Upper lobe of right lung (tissue), 1 donor: ENCODE measurements at regions not wholly inside any gene's neighbourhood (a gene's known extent, or its start where the extent isn't known, plus 50 kb on each side); places are given as distances from the start of the nearest gene placed in this dataset.

Source experiments
- ATAC-seq: fragments of 200-7000 bp; cut with Tn5 transposase; one replicate; pipeline ENCODE4 v1.9.1; 2020; ENCODE audit warnings: mild to moderate bottlenecking, moderate library complexity
- DNase-seq: peaks from one replicate; pipeline ENCODE4 v3.0.0-alpha.2; 2020
- H3K27ac ChIP-seq: fragments of 200-600 bp; one replicate; pipeline ENCODE4 v1.8.0; 2022
- H3K27me3 ChIP-seq: fragments of 200-600 bp; one replicate; pipeline ENCODE4 v1.8.0; 2022; ENCODE audit warnings: mild to moderate bottlenecking
- H3K36me3 ChIP-seq: fragments of 200-600 bp; one replicate; pipeline ENCODE4 v1.8.0; 2022
- H3K4me1 ChIP-seq: fragments of 200-600 bp; one replicate; pipeline ENCODE4 v1.8.0; 2022
- H3K4me3 ChIP-seq: fragments of 200-600 bp; one replicate; pipeline ENCODE4 v1.8.0; 2022; ENCODE audit warnings: mild to moderate bottlenecking
- H3K9me3 ChIP-seq: fragments of 200-600 bp; one replicate; pipeline ENCODE4 v1.8.0; 2022
- intact Hi-C: fragments of 100-400 bp; cut with DNase I; formaldehyde crosslinking; loops from one replicate; pipeline ENCODE4 v1.11.0; 2022
- TF ChIP-seq, protein P1 (sequence below): fragments of 200-600 bp; IDR thresholded peaks from one replicate; pipeline ENCODE4 v1.8.0; 2022; ENCODE audit warnings: antibody characterized with exemption
- donor health status: DM: no; HTN: yes; CAD: no; lungs with severe emphysema.

- Histone ChIP-seq H3K27me3 (no peaks in the 10 kb centered on the region), H3K4me3 (no peak overlapping the region), H3K36me3 (no peaks in the 10 kb centered on the region), H3K9me3 (no peaks in the 10 kb centered on the region), H3K27ac (no peak overlapping the region), H3K4me1 (no peaks in the 10 kb centered on the region)
- ATAC-seq (no peak), DNase-seq (no peak)
- TF ChIP-seq, protein P1, sequence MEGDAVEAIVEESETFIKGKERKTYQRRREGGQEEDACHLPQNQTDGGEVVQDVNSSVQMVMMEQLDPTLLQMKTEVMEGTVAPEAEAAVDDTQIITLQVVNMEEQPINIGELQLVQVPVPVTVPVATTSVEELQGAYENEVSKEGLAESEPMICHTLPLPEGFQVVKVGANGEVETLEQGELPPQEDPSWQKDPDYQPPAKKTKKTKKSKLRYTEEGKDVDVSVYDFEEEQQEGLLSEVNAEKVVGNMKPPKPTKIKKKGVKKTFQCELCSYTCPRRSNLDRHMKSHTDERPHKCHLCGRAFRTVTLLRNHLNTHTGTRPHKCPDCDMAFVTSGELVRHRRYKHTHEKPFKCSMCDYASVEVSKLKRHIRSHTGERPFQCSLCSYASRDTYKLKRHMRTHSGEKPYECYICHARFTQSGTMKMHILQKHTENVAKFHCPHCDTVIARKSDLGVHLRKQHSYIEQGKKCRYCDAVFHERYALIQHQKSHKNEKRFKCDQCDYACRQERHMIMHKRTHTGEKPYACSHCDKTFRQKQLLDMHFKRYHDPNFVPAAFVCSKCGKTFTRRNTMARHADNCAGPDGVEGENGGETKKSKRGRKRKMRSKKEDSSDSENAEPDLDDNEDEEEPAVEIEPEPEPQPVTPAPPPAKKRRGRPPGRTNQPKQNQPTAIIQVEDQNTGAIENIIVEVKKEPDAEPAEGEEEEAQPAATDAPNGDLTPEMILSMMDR: no peak
- intact Hi-C loops: no loop called here
Observed at GRCh38 chr20:52895235-52895634, 76.9 kb upstream of the TSHZ2 start.

DNA sequence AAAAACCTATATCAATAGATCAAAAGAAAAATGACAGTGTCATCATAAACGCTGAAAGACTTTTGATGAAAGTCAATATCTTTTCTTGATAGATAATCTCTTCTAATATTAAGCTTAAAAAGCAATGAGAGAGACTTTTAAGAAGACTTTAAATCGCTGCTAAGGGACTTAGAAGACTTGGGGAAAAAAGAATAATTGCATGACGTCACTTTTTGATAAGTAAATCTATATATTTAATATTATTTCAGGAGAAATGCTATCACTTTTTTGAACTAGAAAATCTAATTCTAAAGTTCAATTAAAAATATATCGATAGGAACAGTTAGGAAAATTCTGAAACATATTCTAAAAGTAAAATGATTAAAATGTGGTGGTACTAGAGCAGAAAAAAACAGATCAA lies 78.7 kb upstream of the TSHZ2 start:
- Histone ChIP-seq H3K9me3 (no peaks in the 10 kb centered on the region), H3K36me3 (no peaks in the 10 kb centered on the region), H3K4me3 (no peak overlapping the region), H3K27me3 (no peaks in the 10 kb centered on the region), H3K4me1 (no peaks in the 10 kb centered on the region), H3K27ac (no peak overlapping the region)
- intact Hi-C loops: no loop called here
- ATAC-seq (no peak), DNase-seq (no peak)
- TF ChIP-seq, protein P1: no peak

GRCh38 chr20:52892023-52892422 lies 80.1 kb upstream of the TSHZ2 start:
- H3K27ac ChIP-seq: no peak overlapping the region
- no peaks in the 10 kb centered on the region for H3K9me3 ChIP-seq
- no peaks in the 10 kb centered on the region for H3K36me3 ChIP-seq
- intact Hi-C loops: no loop called here
- TF ChIP-seq, protein P1: no peak
- ATAC-seq (no peak), DNase-seq (no peak)
- H3K27me3 ChIP-seq: no peaks in the 10 kb centered on the region
- H3K4me3 ChIP-seq: no peak overlapping the region
- no peaks in the 10 kb centered on the region for H3K4me1 ChIP-seq

DNA sequence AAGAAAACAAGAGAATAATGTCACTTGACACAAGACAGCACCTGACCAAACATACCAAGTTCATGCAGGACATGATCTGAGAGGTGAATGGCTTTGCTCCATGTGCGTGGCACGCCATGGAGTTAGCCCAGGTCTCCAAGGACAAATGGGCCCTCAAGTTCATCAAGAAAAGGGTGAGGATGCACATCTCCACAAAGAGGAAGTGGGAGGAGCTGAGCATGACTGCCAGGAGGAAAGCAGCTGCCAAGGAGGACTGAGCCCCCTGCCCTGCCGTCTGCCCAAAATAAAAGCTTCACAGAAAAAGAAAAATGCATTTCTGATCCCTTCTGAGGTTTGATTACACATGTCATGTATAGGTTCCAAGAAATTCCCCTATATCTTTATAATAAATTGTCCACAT lies 82.0 kb upstream of the TSHZ2 start:
- H3K27ac ChIP-seq: no peak overlapping the region
- no peaks in the 10 kb centered on the region for H3K4me1 ChIP-seq
- ATAC-seq: no peak
- DNase-seq: no peak
- H3K4me3 ChIP-seq: no peak overlapping the region
- no peaks in the 10 kb centered on the region for H3K36me3 ChIP-seq
- intact Hi-C loops: no loop called here
- no peaks in the 10 kb centered on the region for H3K27me3 ChIP-seq
- TF ChIP-seq, protein P1: no peak
- no peaks in the 10 kb centered on the region for H3K9me3 ChIP-seq

- Histone ChIP-seq H3K4me1 (no peaks in the 10 kb centered on the region), H3K9me3 (no peaks in the 10 kb centered on the region), H3K36me3 (no peaks in the 10 kb centered on the region), H3K27ac (no peak overlapping the region), H3K27me3 (no peaks in the 10 kb centered on the region), H3K4me3 (no peak overlapping the region)
- no peak for DNase-seq
- no peak for ATAC-seq
- TF ChIP-seq, protein P1: no peak
- intact Hi-C loops: no loop called here
Observed at GRCh38 chr20:52889225-52889624, 82.9 kb upstream of the TSHZ2 start.

GRCh38 chr20:52888096-52888495 lies 84.1 kb upstream of the TSHZ2 start:
- intact Hi-C loops: no loop called here
- Histone ChIP-seq H3K36me3 (no peaks in the 10 kb centered on the region), H3K27ac (no peak overlapping the region), H3K27me3 (no peaks in the 10 kb centered on the region), H3K9me3 (no peaks in the 10 kb centered on the region), H3K4me1 (no peaks in the 10 kb centered on the region), H3K4me3 (no peak overlapping the region)
- ATAC-seq: no peak
- TF ChIP-seq, protein P1: no peak
- no peak for DNase-seq
